Stimulated activated CD8-positive, alpha-beta memory T cell treated with anti-CD3 and anti-CD28 coated beads, Interleukin-15, amount 100 ng/mL, for 4 hours (primary cell): ENCODE measurements at regions not wholly inside any gene's neighbourhood (a gene's known extent, or its start where the extent isn't known, plus 50 kb on each side); places are given as distances from the start of the nearest gene placed in this dataset.

Source experiments
- DNase-seq, 2 donors: peaks; one replicate each; pipeline ENCODE4 v3.0.0-alpha.2; 2020; ENCODE audit warnings: low read depth in 2 of 2

GRCh38 chr11:95717314-95717713, 72.3 kb downstream of the FAM76B start:
- no peak for DNase-seq

GRCh38 chr11:95716266-95716665, 73.3 kb downstream of the FAM76B start:
- DNase-seq = no peak

GRCh38 chr11:95715777-95716241, 73.8 kb downstream of the FAM76B start:
- DNase-seq = peak in 1 of 2 donors; percentile 24

GRCh38 chr11:95714843-95715776, 74.5 kb downstream of the FAM76B start:
- DNase-seq = no peak

GRCh38 chr11:95713428-95713827, 76.2 kb downstream of the FAM76B start:
- DNase-seq = no peak

- no peak for DNase-seq
Measured at GRCh38 chr11:95711945-95712221, 77.7 kb downstream of the FAM76B start.

- no peak for DNase-seq
Measured at GRCh38 chr11:95711162-95711944, 78.2 kb downstream of the FAM76B start.

GRCh38 chr11:95708681-95709080, 80.9 kb downstream of the FAM76B start:
- DNase-seq = no peak

- no peak for DNase-seq
Measured at GRCh38 chr11:95706974-95707387, 82.6 kb downstream of the FAM76B start.

- DNase-seq = peak; percentile 47 to 78
Measured at GRCh38 chr11:95705485-95706124, 84.0 kb downstream of the FAM76B start.

GRCh38 chr11:95704865-95705264, 84.7 kb downstream of the FAM76B start:
- DNase-seq = no peak

- no peak for DNase-seq
Measured at GRCh38 chr11:95703049-95703448, 86.5 kb downstream of the FAM76B start.

- DNase-seq = no peak
Measured at GRCh38 chr11:95702526-95702925, 87.1 kb downstream of the FAM76B start.

GRCh38 chr11:95700471-95700817, 89.1 kb downstream of the FAM76B start:
- no peak for DNase-seq

- no peak for DNase-seq
Measured at GRCh38 chr11:95699631-95700470, 89.7 kb downstream of the FAM76B start.

- no peak for DNase-seq
Measured at GRCh38 chr11:95698676-95699557, 90.7 kb downstream of the FAM76B start.

GRCh38 chr11:95697614-95698408, 91.8 kb downstream of the FAM76B start:
- no peak for DNase-seq

- DNase-seq = no peak
Measured at GRCh38 chr11:95695181-95695580, 94.4 kb downstream of the FAM76B start.

GRCh38 chr11:95693298-95693697, 96.3 kb downstream of the FAM76B start:
- no peak for DNase-seq
